BLaER1 treated with 17β-estradiol and CSF1 and Interleukin-3, amounts not matched to agents 10 nM and 100 nM (cell line): ENCODE measurements at regions not wholly inside any gene's neighbourhood (a gene's known extent, or its start where the extent isn't known, plus 50 kb on each side); places are given as distances from the start of the nearest gene placed in this dataset.
A peak's percentile ranks its signal among the peaks of the same experiment; 100 is the strongest.

Source experiments
- H3K27ac ChIP-seq, 11 experiments: shearing (Covaris generic); formaldehyde crosslinking; 2 replicates each; pipeline ENCODE4 v1.8.1; 2022
- H3K27me3 ChIP-seq, 11 experiments: shearing (Covaris generic); formaldehyde crosslinking; 2 replicates each; pipeline ENCODE4 v1.8.1; 2022
- H3K36me3 ChIP-seq, 11 experiments: shearing (Covaris generic); formaldehyde crosslinking; 2 replicates each; pipeline ENCODE4 v1.8.1; 2022
- H3K4me1 ChIP-seq, 10 experiments: shearing (Covaris generic); formaldehyde crosslinking; 2 replicates each; pipeline ENCODE4 v1.8.1; 2022
- H3K4me2 ChIP-seq, 11 experiments: shearing (Covaris generic); formaldehyde crosslinking; 2 replicates each; pipeline ENCODE4 v1.8.1; 2022
- H3K4me3 ChIP-seq, 10 experiments: shearing (Covaris generic); formaldehyde crosslinking; 2 replicates each; pipeline ENCODE4 v1.8.1; 2022
- H3K9ac ChIP-seq, 11 experiments: shearing (Covaris generic); formaldehyde crosslinking; 2 replicates each; pipeline ENCODE4 v1.8.1; 2022
- H3K9me3 ChIP-seq, 11 experiments: shearing (Covaris generic); formaldehyde crosslinking; replicated peaks in 1 of 11; 2 replicates each; pipeline ENCODE4 v1.8.1; 2022
- H4K20me1 ChIP-seq, 11 experiments: shearing (Covaris generic); formaldehyde crosslinking; 2 replicates each; pipeline ENCODE4 v1.8.1; 2022
- Cebpa-rat ChIP-seq, 11 experiments: shearing (Covaris generic); IDR thresholded peaks; 2 replicates each; pipeline ENCODE4 v1.8.1; 2022

DNA sequence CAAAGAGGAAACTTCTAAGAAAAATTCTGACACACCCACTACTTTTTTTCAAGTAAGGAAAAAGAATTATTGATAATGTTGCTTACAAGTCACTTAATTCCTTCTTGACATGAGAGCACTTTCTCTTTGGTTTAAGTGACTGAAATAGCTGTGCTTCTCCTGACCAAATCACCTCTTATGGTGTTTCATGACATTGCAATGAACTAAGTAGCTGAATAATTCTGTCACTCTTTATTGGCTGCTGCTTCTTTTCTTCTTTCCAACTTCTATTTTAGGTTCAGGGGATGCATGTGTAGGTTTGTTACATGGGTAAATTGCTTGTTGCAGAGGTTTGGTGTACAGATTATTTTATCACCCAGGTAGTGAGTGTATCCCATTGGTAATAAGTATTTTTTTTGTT lies 447.6 kb upstream of the NETO1 start:
- no peak overlapping the region for H3K4me3 ChIP-seq
- H3K36me3 ChIP-seq = no peaks in the 10 kb centered on the region
- no peak overlapping the region for H3K9ac ChIP-seq
- H3K27ac ChIP-seq = no peak overlapping the region
- no peaks in the 10 kb centered on the region for H3K27me3 ChIP-seq
- no peak for TF ChIP-seq Cebpa-rat (IDR thresholded peaks at IDR 0.05)
- H3K4me2 ChIP-seq = no peak overlapping the region
- H3K9me3 ChIP-seq = no peaks in the 10 kb centered on the region
- H4K20me1 ChIP-seq = no peaks in the 10 kb centered on the region
- no peaks in the 10 kb centered on the region for H3K4me1 ChIP-seq

DNA sequence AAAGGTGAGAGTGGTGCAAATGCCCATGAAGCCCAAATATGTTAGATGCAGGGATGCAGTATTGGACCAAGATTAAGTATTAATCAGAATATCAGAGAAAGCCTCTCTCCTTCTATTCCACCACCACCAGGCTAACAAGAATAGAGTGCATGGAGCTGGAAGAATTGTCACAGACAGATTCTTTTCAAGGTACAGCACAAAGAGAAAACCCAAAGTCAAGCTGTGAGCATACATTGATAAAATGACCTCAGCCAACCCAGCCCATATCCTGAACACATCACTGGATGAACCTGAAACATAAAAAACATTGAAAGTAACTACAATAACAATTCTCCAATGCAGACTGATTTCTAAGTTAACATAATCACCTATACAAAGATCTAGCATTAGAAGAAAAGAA lies 445.7 kb upstream of the NETO1 start:
- Histone ChIP-seq H3K4me3 (no peak overlapping the region), H3K4me2 (no peak overlapping the region), H3K36me3 (no peaks in the 10 kb centered on the region), H3K27me3 (no peaks in the 10 kb centered on the region), H3K27ac (no peak overlapping the region), H3K9ac (no peak overlapping the region), H4K20me1 (no peaks in the 10 kb centered on the region), H3K4me1 (no peaks in the 10 kb centered on the region), H3K9me3 (no peaks in the 10 kb centered on the region)
- TF ChIP-seq Cebpa-rat (IDR thresholded peaks at IDR 0.05) = no peak

GRCh38 chr18:73296686-73297085 lies 428.9 kb upstream of the NETO1 start:
- no peak overlapping the region for H3K27ac ChIP-seq
- no peak for TF ChIP-seq Cebpa-rat (IDR thresholded peaks at IDR 0.05)
- no peak overlapping the region for H3K4me3 ChIP-seq

DNA sequence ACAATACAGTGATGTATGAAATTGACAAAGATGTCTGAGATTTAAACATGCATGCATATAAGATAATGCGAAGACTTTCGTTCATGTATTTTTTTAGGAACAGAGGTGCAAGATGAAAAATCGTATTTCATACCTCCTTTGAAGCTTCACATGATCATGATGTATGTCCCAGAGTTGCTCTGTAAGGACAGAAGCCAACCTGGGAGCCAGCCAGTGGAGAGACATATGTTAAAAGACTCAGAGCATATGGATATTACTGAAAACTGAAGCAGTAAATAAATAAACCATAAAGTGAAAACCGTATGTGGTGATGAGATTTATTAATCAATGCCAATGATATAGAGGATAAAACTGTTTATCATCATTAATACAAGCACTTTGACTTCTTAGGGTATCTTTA lies 424.4 kb upstream of the NETO1 start:
- no peak overlapping the region for H3K9ac ChIP-seq

More at GRCh38 chr18:73296686-73297085, 428.9 kb upstream of the NETO1 start:
- H3K4me1 ChIP-seq = no peaks in the 10 kb centered on the region
- H4K20me1 ChIP-seq = no peaks in the 10 kb centered on the region
- no peaks in the 10 kb centered on the region for H3K27me3 ChIP-seq
- H3K9me3 ChIP-seq = no peaks in the 10 kb centered on the region
- H3K4me2 ChIP-seq = no peak overlapping the region
- H3K9ac ChIP-seq = no peak overlapping the region
- H3K36me3 ChIP-seq = no peaks in the 10 kb centered on the region

GRCh38 chr18:73288813-73289212 lies 421.0 kb upstream of the NETO1 start:
- no peak for TF ChIP-seq Cebpa-rat (IDR thresholded peaks at IDR 0.05)
- no peaks in the 10 kb centered on the region for H3K36me3 ChIP-seq
- H3K9ac ChIP-seq = no peak overlapping the region
- no peaks in the 10 kb centered on the region for H3K27me3 ChIP-seq
- H3K27ac ChIP-seq = no peak overlapping the region
- H3K9me3 ChIP-seq = no peaks in the 10 kb centered on the region
- H4K20me1 ChIP-seq = no peaks in the 10 kb centered on the region
- no peaks in the 10 kb centered on the region for H3K4me1 ChIP-seq
- H3K4me2 ChIP-seq = no peak overlapping the region
- H3K4me3 ChIP-seq = no peak overlapping the region

More for the DNA sequence above, 424.4 kb upstream of the NETO1 start:
- Histone ChIP-seq H3K27ac (no peak overlapping the region), H3K27me3 (no peaks in the 10 kb centered on the region), H3K4me3 (no peak overlapping the region), H4K20me1 (no peaks in the 10 kb centered on the region), H3K4me2 (no peak overlapping the region), H3K36me3 (no peaks in the 10 kb centered on the region), H3K4me1 (no peaks in the 10 kb centered on the region), H3K9me3 (no peaks in the 10 kb centered on the region)
- no peak for TF ChIP-seq Cebpa-rat (IDR thresholded peaks at IDR 0.05)

- H3K27ac ChIP-seq = no peak overlapping the region
- H3K4me2 ChIP-seq = no peak overlapping the region
- no peaks in the 10 kb centered on the region for H3K27me3 ChIP-seq
- TF ChIP-seq Cebpa-rat (IDR thresholded peaks at IDR 0.05) = no peak
- no peaks in the 10 kb centered on the region for H3K9me3 ChIP-seq
- H3K36me3 ChIP-seq = no peaks in the 10 kb centered on the region
- no peak overlapping the region for H3K9ac ChIP-seq
- peaks cover 0 to 7% (median 2%) of the 10 kb centered on the region in 10 experiments; a peak in 3 of 20 replicates for H3K4me1 ChIP-seq
- no peaks in the 10 kb centered on the region for H4K20me1 ChIP-seq
- H3K4me3 ChIP-seq = no peak overlapping the region
These were observed 418.8 kb upstream of the NETO1 start for GRCh38 chr18:73286584-73286983.

DNA sequence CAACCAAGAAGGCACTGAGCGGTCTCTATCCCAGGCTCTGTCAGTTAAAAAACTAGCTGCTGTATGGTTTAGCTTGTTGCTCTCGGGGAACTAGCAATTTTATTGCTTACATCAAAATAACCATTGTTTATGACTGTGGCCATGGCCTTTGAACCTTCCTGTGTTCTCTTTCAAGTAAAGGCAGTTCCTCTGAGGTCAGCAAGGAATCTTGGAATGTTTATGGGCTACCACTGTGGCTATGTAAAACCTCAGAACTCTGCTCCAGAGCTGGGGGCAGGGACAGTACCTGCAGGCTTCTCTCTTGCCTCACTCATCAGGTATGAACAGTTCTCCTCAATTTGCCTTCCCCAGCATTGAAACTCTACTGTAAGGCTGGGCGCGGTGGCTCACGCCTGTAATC lies 416.0 kb upstream of the NETO1 start:
- no peak overlapping the region for H3K27ac ChIP-seq
- H3K27me3 ChIP-seq = no peaks in the 10 kb centered on the region
- TF ChIP-seq Cebpa-rat (IDR thresholded peaks at IDR 0.05) = no peak
- H3K4me1 ChIP-seq = peaks cover 0 to 7% (median 2%) of the 10 kb centered on the region in 10 experiments; a peak in 3 of 20 replicates
- H4K20me1 ChIP-seq = no peaks in the 10 kb centered on the region
- no peak overlapping the region for H3K4me2 ChIP-seq
- no peak overlapping the region for H3K4me3 ChIP-seq
- H3K9me3 ChIP-seq = no peaks in the 10 kb centered on the region
- no peak overlapping the region for H3K9ac ChIP-seq
- H3K36me3 ChIP-seq = no peaks in the 10 kb centered on the region

DNA sequence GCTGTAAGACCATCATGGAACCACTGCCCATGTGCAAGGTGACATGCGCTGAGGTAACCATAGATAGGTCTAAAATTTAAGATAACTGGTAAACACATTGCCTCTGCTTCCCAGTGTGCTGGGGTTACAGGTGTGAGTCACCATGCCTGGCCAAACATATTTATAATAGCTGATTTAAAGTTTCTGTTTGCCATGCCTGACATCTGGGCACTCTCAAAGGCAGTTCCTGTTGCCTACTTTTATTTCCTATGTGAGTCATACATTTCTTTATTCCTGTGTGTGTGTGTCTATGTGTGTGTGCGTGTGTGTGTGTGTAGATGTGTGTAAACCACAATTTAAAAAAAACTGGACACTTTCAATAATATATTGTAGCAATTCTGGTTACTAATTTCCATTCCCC lies 415.2 kb upstream of the NETO1 start:
- H3K4me1 ChIP-seq = peaks cover 0 to 7% (median 2%) of the 10 kb centered on the region in 10 experiments; a peak in 3 of 20 replicates
- H3K4me2 ChIP-seq = peak overlapping the region in 2 of 11 experiments; percentile 11 to 28; a peak in 1 of 22 replicates
- H3K36me3 ChIP-seq = no peaks in the 10 kb centered on the region
- TF ChIP-seq Cebpa-rat (IDR thresholded peaks at IDR 0.05) = no peak
- H3K9ac ChIP-seq = no peak overlapping the region
- H3K27ac ChIP-seq = no peak overlapping the region
- no peaks in the 10 kb centered on the region for H3K27me3 ChIP-seq
- no peaks in the 10 kb centered on the region for H4K20me1 ChIP-seq
- H3K4me3 ChIP-seq = no peak overlapping the region
- no peaks in the 10 kb centered on the region for H3K9me3 ChIP-seq

DNA sequence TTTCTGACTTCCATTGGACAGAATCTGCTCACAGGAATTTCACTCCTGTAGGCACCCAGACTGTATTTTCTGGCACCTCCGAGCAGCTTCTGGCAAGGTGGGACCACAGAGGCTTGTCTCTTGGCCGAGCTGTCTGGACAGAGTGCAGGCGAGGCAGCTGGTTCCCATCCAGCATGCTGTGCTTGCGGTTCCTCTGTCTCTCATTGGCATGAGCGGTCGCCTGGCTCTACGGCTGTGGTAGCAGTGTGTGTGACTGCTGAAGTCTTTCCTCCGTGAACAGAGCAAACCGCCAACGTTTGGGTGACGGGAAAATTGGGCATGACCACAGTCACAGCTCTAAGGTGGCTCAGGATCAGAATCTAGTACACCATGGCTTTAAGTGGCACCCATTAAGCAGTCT lies 411.7 kb upstream of the NETO1 start:
- no peaks in the 10 kb centered on the region for H3K27me3 ChIP-seq
- H3K27ac ChIP-seq = no peak overlapping the region
- no peak overlapping the region for H3K9ac ChIP-seq
- H3K4me2 ChIP-seq = no peak overlapping the region
- peaks cover 0 to 7% (median 2%) of the 10 kb centered on the region in 10 experiments; a peak in 3 of 20 replicates for H3K4me1 ChIP-seq
- no peaks in the 10 kb centered on the region for H3K9me3 ChIP-seq
- H4K20me1 ChIP-seq = no peaks in the 10 kb centered on the region
- H3K36me3 ChIP-seq = no peaks in the 10 kb centered on the region
- TF ChIP-seq Cebpa-rat (IDR thresholded peaks at IDR 0.05) = no peak
- H3K4me3 ChIP-seq = no peak overlapping the region

GRCh38 chr18:73274812-73275621 lies 407.2 kb upstream of the NETO1 start:
- no peaks in the 10 kb centered on the region for H3K36me3 ChIP-seq
- H3K27me3 ChIP-seq = no peaks in the 10 kb centered on the region
- no peaks in the 10 kb centered on the region for H4K20me1 ChIP-seq
- no peak for TF ChIP-seq Cebpa-rat (IDR thresholded peaks at IDR 0.05)
- H3K4me3 ChIP-seq = no peak overlapping the region
- no peaks in the 10 kb centered on the region for H3K9me3 ChIP-seq
- H3K4me2 ChIP-seq = no peak overlapping the region
- H3K4me1 ChIP-seq = no peaks in the 10 kb centered on the region
- no peak overlapping the region for H3K9ac ChIP-seq
- no peak overlapping the region for H3K27ac ChIP-seq
